ENCODE measurements at regions not wholly inside any gene's neighbourhood (a gene's known extent, or its start where the extent isn't known, plus 50 kb on each side); places are given as distances from the start of the nearest gene placed in this dataset.

DNA sequence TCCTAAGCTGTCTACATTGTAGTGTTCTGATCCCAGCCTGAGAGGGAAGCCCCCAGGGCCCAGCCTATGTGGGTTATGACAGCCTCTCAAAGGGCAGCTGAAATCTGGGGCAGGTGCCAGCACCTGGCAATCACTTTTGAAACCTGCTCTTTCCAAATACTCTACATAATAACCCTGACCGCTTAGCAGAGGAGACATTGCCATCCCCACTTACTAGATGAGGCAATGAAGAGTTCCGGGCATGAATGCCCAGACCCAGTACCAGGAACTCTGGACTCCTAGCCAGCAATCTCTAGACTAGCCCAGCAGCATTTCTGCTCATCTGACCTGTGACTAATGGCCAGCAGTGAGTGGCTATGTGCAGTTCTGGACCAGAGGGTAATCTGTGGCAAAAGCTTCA lies 412.4 kb upstream of the CADM1 start:
- H3K9me3 Mint-ChIP-seq: no peaks in the 10 kb centered on the region
- no peaks in the 10 kb centered on the region for H3K27me3 ChIP-seq (ENCODE audit: control insufficient read depth, insufficient read depth, low read length)
- 68% methylated on average over 2 of the region's 2 CpGs for whole genome bisulfite sequencing (ENCODE audit: insufficient coverage)
- no peaks in the 10 kb centered on the region for H3K27me3 Mint-ChIP-seq (ENCODE audit: low read depth in 2 of 2)
- intact Hi-C loops (cut with micrococcal nuclease): no loop called here
- TF ChIP-seq, protein P1, sequence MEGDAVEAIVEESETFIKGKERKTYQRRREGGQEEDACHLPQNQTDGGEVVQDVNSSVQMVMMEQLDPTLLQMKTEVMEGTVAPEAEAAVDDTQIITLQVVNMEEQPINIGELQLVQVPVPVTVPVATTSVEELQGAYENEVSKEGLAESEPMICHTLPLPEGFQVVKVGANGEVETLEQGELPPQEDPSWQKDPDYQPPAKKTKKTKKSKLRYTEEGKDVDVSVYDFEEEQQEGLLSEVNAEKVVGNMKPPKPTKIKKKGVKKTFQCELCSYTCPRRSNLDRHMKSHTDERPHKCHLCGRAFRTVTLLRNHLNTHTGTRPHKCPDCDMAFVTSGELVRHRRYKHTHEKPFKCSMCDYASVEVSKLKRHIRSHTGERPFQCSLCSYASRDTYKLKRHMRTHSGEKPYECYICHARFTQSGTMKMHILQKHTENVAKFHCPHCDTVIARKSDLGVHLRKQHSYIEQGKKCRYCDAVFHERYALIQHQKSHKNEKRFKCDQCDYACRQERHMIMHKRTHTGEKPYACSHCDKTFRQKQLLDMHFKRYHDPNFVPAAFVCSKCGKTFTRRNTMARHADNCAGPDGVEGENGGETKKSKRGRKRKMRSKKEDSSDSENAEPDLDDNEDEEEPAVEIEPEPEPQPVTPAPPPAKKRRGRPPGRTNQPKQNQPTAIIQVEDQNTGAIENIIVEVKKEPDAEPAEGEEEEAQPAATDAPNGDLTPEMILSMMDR (IDR thresholded peaks at IDR 0.05): no peak
- H3K4me1 ChIP-seq (ENCODE audit: control insufficient read depth, insufficient read depth, low read length): no peaks in the 10 kb centered on the region
- H3K9me3 ChIP-seq (ENCODE audit: control insufficient read depth, insufficient read depth, low read length): no peaks in the 10 kb centered on the region
- no peaks in the 10 kb centered on the region for H3K4me1 Mint-ChIP-seq
- H3K36me3 Mint-ChIP-seq: no peaks in the 10 kb centered on the region
- no peak for DNase-seq
- H3K4me3 ChIP-seq (ENCODE audit: low read length): no peak overlapping the region
- H3K36me3 ChIP-seq (ENCODE audit: control insufficient read depth, insufficient read depth, low read length): no peaks in the 10 kb centered on the region
- H3K27ac Mint-ChIP-seq: no peak overlapping the region
- H3K27ac ChIP-seq (ENCODE audit: low read length): no peak overlapping the region
- no peak for ATAC-seq
- H3K4me3 Mint-ChIP-seq: no peak overlapping the region

DNA sequence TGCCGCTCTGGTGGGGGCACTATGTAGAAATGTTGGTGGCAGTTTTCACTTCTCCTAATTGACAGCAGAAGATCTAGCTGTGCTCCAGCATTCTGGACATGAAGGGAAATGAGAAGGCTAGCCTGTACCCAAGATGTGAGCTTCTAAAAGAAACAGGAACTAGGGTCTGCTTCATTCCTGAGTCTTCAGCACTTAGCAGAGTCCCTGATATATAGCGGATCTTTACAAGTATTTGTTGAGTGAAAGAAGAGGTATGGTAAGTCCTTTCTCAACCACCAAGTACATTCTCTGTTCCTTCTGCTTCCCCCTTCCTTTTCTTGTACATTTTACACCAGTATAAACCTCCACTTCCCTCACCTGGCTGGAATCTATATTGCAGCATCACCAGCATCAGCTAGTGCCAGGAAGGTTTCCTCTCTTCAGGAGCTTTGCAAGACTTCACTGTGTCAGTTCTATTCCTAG lies 408.3 kb upstream of the CADM1 start:
- Histone ChIP-seq H3K36me3 (ENCODE audit: control insufficient read depth, insufficient read depth, low read length) (no peaks in the 10 kb centered on the region), H3K9me3 (ENCODE audit: control insufficient read depth, insufficient read depth, low read length) (no peaks in the 10 kb centered on the region), H3K4me3 (ENCODE audit: low read length) (no peak overlapping the region), H3K4me1 (ENCODE audit: control insufficient read depth, insufficient read depth, low read length) (no peaks in the 10 kb centered on the region), H3K27ac (ENCODE audit: low read length) (no peak overlapping the region), H3K27me3 (ENCODE audit: control insufficient read depth, insufficient read depth, low read length) (no peaks in the 10 kb centered on the region)
- H3K4me1 Mint-ChIP-seq: no peaks in the 10 kb centered on the region
- ATAC-seq (no peak), DNase-seq (no peak)
- TF ChIP-seq, protein P1 (IDR thresholded peaks at IDR 0.05): no peak
- no peak overlapping the region for H3K27ac Mint-ChIP-seq
- no peak overlapping the region for H3K4me3 Mint-ChIP-seq
- no peaks in the 10 kb centered on the region for H3K9me3 Mint-ChIP-seq
- WGBS (ENCODE audit: insufficient coverage): 92% methylated on average over 1 of the region's 2 CpGs
- no peaks in the 10 kb centered on the region for H3K36me3 Mint-ChIP-seq
- no peaks in the 10 kb centered on the region for H3K27me3 Mint-ChIP-seq (ENCODE audit: low read depth in 2 of 2)
- intact Hi-C loops (cut with micrococcal nuclease): no loop called here

DNA sequence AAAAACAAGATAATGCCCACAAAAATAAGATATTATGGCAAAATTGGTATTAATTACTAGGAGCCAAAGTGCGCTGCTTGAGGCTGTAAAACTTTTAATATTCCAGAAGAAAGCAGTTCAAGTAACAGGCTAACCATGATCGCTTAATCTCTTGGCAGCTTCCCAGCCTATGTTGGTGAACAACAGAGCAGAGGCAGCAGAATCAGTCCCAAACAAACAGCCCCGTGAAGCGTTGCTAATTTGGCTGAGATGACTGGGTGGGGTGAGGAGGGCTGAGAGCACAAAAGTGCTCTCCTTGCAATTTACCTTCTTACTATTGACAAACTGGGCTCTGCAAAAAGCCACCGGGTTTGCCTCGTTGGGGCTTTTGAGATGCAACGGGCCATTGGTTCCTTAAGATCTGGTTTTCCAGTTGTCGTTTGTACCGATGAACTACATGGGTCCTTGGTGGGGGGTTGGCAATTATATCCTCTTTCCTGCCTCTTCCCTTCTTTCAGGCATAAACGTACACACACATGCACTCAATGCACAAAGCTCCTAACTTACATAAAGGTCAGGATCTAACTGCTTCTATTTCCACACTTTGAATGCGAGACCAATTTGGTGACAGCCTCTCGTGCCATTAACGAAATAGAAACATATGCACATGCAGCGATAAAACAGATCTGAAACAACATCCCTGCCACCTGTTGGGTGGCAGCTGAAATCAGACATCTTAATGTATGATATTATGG lies 407.6 kb upstream of the CADM1 start:
- intact Hi-C loops (cut with micrococcal nuclease): no loop called here
- Mint-ChIP-seq H3K27me3 (ENCODE audit: low read depth in 2 of 2) (no peaks in the 10 kb centered on the region), H3K4me3 (no peak overlapping the region), H3K9me3 (no peaks in the 10 kb centered on the region), H3K36me3 (no peaks in the 10 kb centered on the region), H3K4me1 (no peaks in the 10 kb centered on the region), H3K27ac (no peak overlapping the region)
- H3K4me1 ChIP-seq (ENCODE audit: control insufficient read depth, insufficient read depth, low read length): no peaks in the 10 kb centered on the region
- WGBS (ENCODE audit: insufficient coverage): 88% methylated on average over 11 of the region's 14 CpGs
- H3K36me3 ChIP-seq (ENCODE audit: control insufficient read depth, insufficient read depth, low read length): no peaks in the 10 kb centered on the region
- H3K27me3 ChIP-seq (ENCODE audit: control insufficient read depth, insufficient read depth, low read length): no peaks in the 10 kb centered on the region
- DNase-seq (no peak), ATAC-seq (no peak)
- no peak overlapping the region for H3K4me3 ChIP-seq (ENCODE audit: low read length)
- TF ChIP-seq, protein P1 (IDR thresholded peaks at IDR 0.05): no peak
- no peaks in the 10 kb centered on the region for H3K9me3 ChIP-seq (ENCODE audit: control insufficient read depth, insufficient read depth, low read length)
- no peak overlapping the region for H3K27ac ChIP-seq (ENCODE audit: low read length)

DNA sequence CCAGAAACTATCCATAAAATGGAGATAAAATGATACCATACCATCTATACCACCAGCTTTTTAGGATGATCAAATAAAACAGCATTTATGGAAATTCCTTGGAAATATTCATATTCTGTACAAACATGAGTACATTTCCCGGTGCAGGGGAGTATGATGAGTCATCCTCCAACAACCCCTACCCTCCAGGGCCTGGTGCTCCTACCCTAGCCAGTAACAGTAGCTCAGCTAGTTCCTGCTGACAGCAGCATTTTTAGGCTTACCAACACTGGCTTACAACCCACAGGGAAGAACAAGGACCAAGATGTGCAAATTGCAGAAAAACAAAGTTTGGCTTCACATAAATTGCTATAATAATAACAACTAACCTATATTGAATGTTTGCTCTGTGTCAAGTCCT lies 406.2 kb upstream of the CADM1 start:
- no peaks in the 10 kb centered on the region for H3K27me3 Mint-ChIP-seq (ENCODE audit: low read depth in 2 of 2)
- TF ChIP-seq, protein P1 (IDR thresholded peaks at IDR 0.05): no peak
- H3K4me1 Mint-ChIP-seq: no peaks in the 10 kb centered on the region
- H3K36me3 Mint-ChIP-seq: no peaks in the 10 kb centered on the region
- no peaks in the 10 kb centered on the region for H3K9me3 Mint-ChIP-seq
- Histone ChIP-seq H3K9me3 (ENCODE audit: control insufficient read depth, insufficient read depth, low read length) (peaks cover 2% of the 10 kb centered on the region), H3K27me3 (ENCODE audit: control insufficient read depth, insufficient read depth, low read length) (no peaks in the 10 kb centered on the region), H3K36me3 (ENCODE audit: control insufficient read depth, insufficient read depth, low read length) (no peaks in the 10 kb centered on the region), H3K27ac (ENCODE audit: low read length) (no peak overlapping the region), H3K4me3 (ENCODE audit: low read length) (no peak overlapping the region), H3K4me1 (ENCODE audit: control insufficient read depth, insufficient read depth, low read length) (no peaks in the 10 kb centered on the region)
- no peak overlapping the region for H3K27ac Mint-ChIP-seq
- intact Hi-C loops (cut with micrococcal nuclease): no loop called here
- no peak for DNase-seq
- H3K4me3 Mint-ChIP-seq: no peak overlapping the region
- 93% methylated on average over 1 of the region's 1 CpG for WGBS (ENCODE audit: insufficient coverage)
- no peak for ATAC-seq
